Liver (tissue), 7 donors: ENCODE measurements at regions not wholly inside any gene's neighbourhood (a gene's known extent, or its start where the extent isn't known, plus 50 kb on each side); places are given as distances from the start of the nearest gene placed in this dataset.

Source experiments
- DNase-seq: peaks from one replicate; pipeline ENCODE4 v3.0.0-alpha.2; 2017; ENCODE audit warnings: low spot score
- H3K27ac ChIP-seq, 2 donors: one replicate each; pipeline ENCODE4 v1.7.0; 2013; ENCODE audit warnings: inconsistent platforms in 2 of 2, low read length in 2 of 2, control low read depth in 1 of 2, low read depth in 1 of 2, mild to moderate bottlenecking in 1 of 2
- H3K27me3 ChIP-seq, 4 donors: one replicate each; pipeline versions ENCODE4 v1.6.1 to v1.7.0; 2013; ENCODE audit warnings: low read length in 3 of 4, inconsistent platforms in 1 of 4, mild to moderate bottlenecking in 1 of 4, moderate library complexity in 1 of 4; ENCODE audit not compliant: control insufficient read depth in 4 of 4, insufficient read depth in 4 of 4
- H3K36me3 ChIP-seq, 4 donors: one replicate each; pipeline versions ENCODE4 v1.6.1 to v1.7.0; 2013; ENCODE audit warnings: low read length in 3 of 4, mild to moderate bottlenecking in 3 of 4, low read depth in 1 of 4, moderate library complexity in 1 of 4; ENCODE audit not compliant: control insufficient read depth in 4 of 4, insufficient read depth in 3 of 4
- H3K4me1 ChIP-seq, 4 donors: one replicate each; pipeline versions ENCODE4 v1.6.1 to v1.7.0; 2013; ENCODE audit warnings: low read length in 3 of 4, mild to moderate bottlenecking in 3 of 4, moderate library complexity in 1 of 4; ENCODE audit not compliant: control insufficient read depth in 4 of 4, insufficient read depth in 4 of 4
- H3K4me3 ChIP-seq, 3 donors: one replicate each; pipeline versions ENCODE4 v1.6.1 to v1.7.0; 2013; ENCODE audit warnings: low read length in 3 of 3, control low read depth in 1 of 3, low read depth in 1 of 3, mild to moderate bottlenecking in 1 of 3
- H3K9ac ChIP-seq, 2 donors: one replicate each; pipeline ENCODE4 v1.7.0; 2013; ENCODE audit warnings: low read length in 2 of 2, mild to moderate bottlenecking in 2 of 2, moderate library complexity in 2 of 2, control low read depth in 1 of 2, low read depth in 1 of 2
- H3K9me3 ChIP-seq, 4 donors: one replicate each; pipeline versions ENCODE4 v1.6.1 to v1.7.0; 2013; ENCODE audit warnings: low read length in 3 of 4; ENCODE audit not compliant: control insufficient read depth in 4 of 4
- ATF3 ChIP-seq: IDR thresholded peaks from 2 replicates; pipeline ENCODE4 v1.6.1; 2016; ENCODE audit warnings: antibody characterized with exemption
- EGR1 ChIP-seq, 2 donors: IDR thresholded peaks; 2 replicates each; pipeline ENCODE4 v1.6.1; 2016 to 2018; ENCODE audit warnings: antibody characterized with exemption in 2 of 2, low read depth in 2 of 2
- FOXA1 ChIP-seq: IDR thresholded peaks from 2 replicates; pipeline ENCODE4 v1.6.1; 2016; ENCODE audit warnings: antibody characterized with exemption
- FOXA2 ChIP-seq: IDR thresholded peaks from 2 replicates; pipeline ENCODE4 v1.6.1; 2016; ENCODE audit warnings: antibody characterized with exemption
- GABPA ChIP-seq, 2 donors: IDR thresholded peaks in 1 of 2; conservative IDR thresholded peaks in 1 of 2; 2 replicates each; pipeline ENCODE4 v1.6.1; 2016; ENCODE audit warnings: antibody characterized with exemption in 2 of 2, mild to moderate bottlenecking in 1 of 2, moderate library complexity in 1 of 2
- HNF4A ChIP-seq, 2 donors: conservative IDR thresholded peaks; 2 replicates each; pipeline ENCODE4 v1.6.1; 2016; ENCODE audit warnings: antibody characterized with exemption in 2 of 2, mild to moderate bottlenecking in 2 of 2
- HNF4G ChIP-seq: IDR thresholded peaks from 2 replicates; pipeline ENCODE4 v1.6.1; 2016; ENCODE audit warnings: antibody characterized with exemption
- JUND ChIP-seq, 2 donors: IDR thresholded peaks; 2 replicates each; pipeline ENCODE4 v1.6.1; 2016; ENCODE audit warnings: antibody characterized with exemption in 2 of 2
- NR2F2 ChIP-seq: IDR thresholded peaks from 2 replicates; pipeline ENCODE4 v1.6.1; 2016; ENCODE audit warnings: antibody characterized with exemption
- RAD21 ChIP-seq, 2 donors: IDR thresholded peaks; 2 replicates each; pipeline ENCODE4 v1.6.1; 2016; ENCODE audit warnings: antibody characterized with exemption in 2 of 2, mild to moderate bottlenecking in 2 of 2
- REST ChIP-seq: IDR thresholded peaks from 2 replicates; pipeline ENCODE4 v1.6.1; 2016; ENCODE audit warnings: antibody characterized with exemption, mild to moderate bottlenecking
- SP1 ChIP-seq: IDR thresholded peaks from 2 replicates; pipeline ENCODE4 v1.6.1; 2018; ENCODE audit warnings: antibody characterized with exemption, mild to moderate bottlenecking
- TAF1 ChIP-seq: conservative IDR thresholded peaks from 2 replicates; pipeline ENCODE4 v1.6.1; 2016; ENCODE audit warnings: antibody characterized with exemption, mild to moderate bottlenecking
- ZBTB33 ChIP-seq: IDR thresholded peaks from 2 replicates; pipeline ENCODE4 v1.6.1; 2016; ENCODE audit warnings: antibody characterized with exemption
- WGBS: extraction: QIAGEN DNeasy Blood & Tissue Kit; methylation state at CpG from one replicate; pipeline ENCODE4 v1.1.7; 2013; 5-methylcytosine and 5-hydroxymethylcytosine counted together
- donor health status: healthy.
- donor health status: healthy.
- donor health status: healthy.
- donor health status: healthy.

GRCh38 chr20:60065741-60066437 lies 107.7 kb downstream of the CDH26 start:
- Histone ChIP-seq H3K36me3 (no peaks in the 10 kb centered on the region), H3K4me1 (no peaks in the 10 kb centered on the region), H3K27me3 (no peaks in the 10 kb centered on the region), H3K9ac (no peak overlapping the region), H3K9me3 (no peaks in the 10 kb centered on the region), H3K27ac (no peak overlapping the region), H3K4me3 (no peak overlapping the region)
- no peak for DNase-seq
- TF ChIP-seq REST (no peak), SP1 (no peak), FOXA2 (no peak), JUND (IDR thresholded peaks at IDR 0.05) (no peak), HNF4G (no peak), TAF1 (no peak), HNF4A (conservative IDR thresholded peaks at IDR 0.05) (no peak), GABPA (IDR thresholded peaks at IDR 0.05 in 1 of 2, conservative IDR thresholded peaks at IDR 0.05 in 1 of 2) (no peak), FOXA1 (no peak), RAD21 (IDR thresholded peaks at IDR 0.05) (no peak), ZBTB33 (no peak), NR2F2 (no peak), EGR1 (IDR thresholded peaks at IDR 0.05; ENCODE audit: low read depth in 2 of 2) (no peak), ATF3 (no peak)
- 82% methylated on average over 9 of the region's 9 CpGs for WGBS

- no peaks in the 10 kb centered on the region for H3K4me1 ChIP-seq
- H3K9ac ChIP-seq = no peak overlapping the region
- H3K36me3 ChIP-seq = no peaks in the 10 kb centered on the region
- no peak overlapping the region for H3K4me3 ChIP-seq
- 67% methylated on average over 7 of the region's 7 CpGs for WGBS
- TF ChIP-seq TAF1 = no peak
- no peak for TF ChIP-seq FOXA2
- no peaks in the 10 kb centered on the region for H3K27me3 ChIP-seq
- H3K27ac ChIP-seq = no peak overlapping the region
- H3K9me3 ChIP-seq = no peaks in the 10 kb centered on the region
- DNase-seq = no peak
Measured at GRCh38 chr20:60066438-60066823, 108.2 kb downstream of the CDH26 start.
